Activated T-cell treated with anti-CD3 and anti-CD28 coated beads, Interleukin-2, amount 50 U/mL, for 48 hours (primary cell): ENCODE measurements at regions not wholly inside any gene's neighbourhood (a gene's known extent, or its start where the extent isn't known, plus 50 kb on each side); places are given as distances from the start of the nearest gene placed in this dataset.

Source experiments
- DNase-seq, 2 experiments: peaks; one replicate each; pipeline ENCODE4 v3.0.0-alpha.2; 2020

- no peak for DNase-seq
Observed at GRCh38 chr11:45067966-45068365, 78.5 kb upstream of the PRDM11 start.

GRCh38 chr11:45071232-45071631, 75.2 kb upstream of the PRDM11 start:
- no peak for DNase-seq

- no peak for DNase-seq
Observed at GRCh38 chr11:45073685-45074141, 72.7 kb upstream of the PRDM11 start.

GRCh38 chr11:45075519-45075918, 70.9 kb upstream of the PRDM11 start:
- no peak for DNase-seq

GRCh38 chr11:45075952-45076351, 70.5 kb upstream of the PRDM11 start:
- DNase-seq: no peak

GRCh38 chr11:45076761-45077160, 69.7 kb upstream of the PRDM11 start:
- no peak for DNase-seq

GRCh38 chr11:45078236-45079074, 68.0 kb upstream of the PRDM11 start:
- DNase-seq: no peak

GRCh38 chr11:45079075-45079444, 67.4 kb upstream of the PRDM11 start:
- DNase-seq: no peak

GRCh38 chr11:45079567-45079942, 66.9 kb upstream of the PRDM11 start:
- no peak for DNase-seq

GRCh38 chr11:45079943-45080719, 66.3 kb upstream of the PRDM11 start:
- peak; percentile 69 to 71 for DNase-seq

GRCh38 chr11:45082744-45083543, 63.5 kb upstream of the PRDM11 start:
- DNase-seq: no peak

- no peak for DNase-seq
Observed at GRCh38 chr11:45083544-45084087, 62.8 kb upstream of the PRDM11 start.

- DNase-seq: no peak
Observed at GRCh38 chr11:45085646-45086501, 60.6 kb upstream of the PRDM11 start.

GRCh38 chr11:45086526-45086925, 59.9 kb upstream of the PRDM11 start:
- no peak for DNase-seq

GRCh38 chr11:45087086-45087899, 59.1 kb upstream of the PRDM11 start:
- DNase-seq: no peak

GRCh38 chr11:45087900-45088160, 58.6 kb upstream of the PRDM11 start:
- DNase-seq: no peak

- no peak for DNase-seq
Observed at GRCh38 chr11:45089251-45089650, 57.2 kb upstream of the PRDM11 start.

- no peak for DNase-seq
Observed at GRCh38 chr11:45089676-45090499, 56.6 kb upstream of the PRDM11 start.

- DNase-seq: no peak
Observed at GRCh38 chr11:45090607-45091006, 55.8 kb upstream of the PRDM11 start.
